DOHH2 (cell line): ENCODE measurements at regions not wholly inside any gene's neighbourhood (a gene's known extent, or its start where the extent isn't known, plus 50 kb on each side); places are given as distances from the start of the nearest gene placed in this dataset.
"Not testable (repeated sequence)": the region's sequence is repeated elsewhere in the genome, so short reads cannot be mapped to it uniquely, and the experiment has no call there.

Experiments
- H3F3A ChIP-seq: fragments of 200-600 bp; sonication (generic), shearing (Covaris generic); 2 replicates; pipeline ENCODE4 v1.6.0; 2016; ENCODE audit warnings: antibody characterized with exemption, mild to moderate bottlenecking; ENCODE audit not compliant: control insufficient read depth, insufficient read depth
- H3K27ac ChIP-seq: fragments of 200-600 bp; sonication (generic); 2 replicates; pipeline ENCODE4 v1.5.1; 2014; ENCODE audit warnings: low read depth, mild to moderate bottlenecking, low read length, moderate library complexity
- H3K27me3 ChIP-seq: fragments of 200-600 bp; sonication (generic); 2 replicates; pipeline ENCODE4 v1.6.1; 2014; ENCODE audit warnings: mild to moderate bottlenecking, low read length, mixed read lengths; ENCODE audit not compliant: control insufficient read depth
- H3K36me3 ChIP-seq: fragments of 200-600 bp; sonication (generic); 2 replicates; pipeline ENCODE4 v1.6.1; 2014; ENCODE audit warnings: mild to moderate bottlenecking, low read length, moderate library complexity, mixed read lengths; ENCODE audit not compliant: control insufficient read depth
- H3K4me1 ChIP-seq: fragments of 200-600 bp; sonication (generic); 2 replicates; pipeline ENCODE4 v1.6.1; 2014; ENCODE audit warnings: mild to moderate bottlenecking, low read length, mixed read lengths; ENCODE audit not compliant: control insufficient read depth
- H3K4me2 ChIP-seq: fragments of 200-600 bp; sonication (generic); 2 replicates; pipeline ENCODE4 v1.6.0; 2014; ENCODE audit warnings: mild to moderate bottlenecking, low read length, moderate library complexity
- H3K4me3 ChIP-seq: fragments of 200-600 bp; sonication (generic); 2 replicates; pipeline ENCODE4 v1.5.1; 2014; ENCODE audit warnings: mild to moderate bottlenecking, low read length, mixed read lengths
- H3K79me2 ChIP-seq: fragments of 200-600 bp; sonication (generic); 2 replicates; pipeline ENCODE4 v1.6.1; 2014; ENCODE audit warnings: mild to moderate bottlenecking, low read length, mixed read lengths; ENCODE audit not compliant: control insufficient read depth
- H3K9me2 ChIP-seq: fragments of 200-600 bp; sonication (generic); replicated peaks from 2 replicates; pipeline ENCODE4 v1.6.1; 2014; ENCODE audit warnings: mild to moderate bottlenecking, low read length, mixed read lengths; ENCODE audit not compliant: control insufficient read depth
- H3K9me3 ChIP-seq: fragments of 200-600 bp; sonication (generic); 2 replicates; pipeline ENCODE4 v1.6.1; 2014; ENCODE audit warnings: antibody characterized with exemption, low read length, mixed read lengths; ENCODE audit not compliant: control insufficient read depth, insufficient read depth
- H4K20me1 ChIP-seq: fragments of 200-600 bp; sonication (generic); 2 replicates; pipeline ENCODE4 v1.6.0; 2014; ENCODE audit warnings: low read depth, mild to moderate bottlenecking, antibody characterized with exemption, low read length, moderate library complexity; ENCODE audit not compliant: control insufficient read depth, insufficient read depth
- CTCF ChIP-seq: fragments of 200-600 bp; sonication (generic); IDR thresholded peaks from one replicate; pipeline ENCODE4 v1.5.1; 2014; ENCODE audit warnings: antibody characterized with exemption, mild to moderate bottlenecking, low read depth, low read length; ENCODE audit not compliant: poor library complexity, severe bottlenecking
- EZH2phosphoT487 ChIP-seq: fragments of 200-600 bp; sonication (generic); IDR thresholded peaks from 2 replicates; pipeline ENCODE4 v1.6.1; 2017; ENCODE audit warnings: borderline replicate concordance, mild to moderate bottlenecking, antibody characterized with exemption, low read length, moderate library complexity, mixed read lengths

DNA sequence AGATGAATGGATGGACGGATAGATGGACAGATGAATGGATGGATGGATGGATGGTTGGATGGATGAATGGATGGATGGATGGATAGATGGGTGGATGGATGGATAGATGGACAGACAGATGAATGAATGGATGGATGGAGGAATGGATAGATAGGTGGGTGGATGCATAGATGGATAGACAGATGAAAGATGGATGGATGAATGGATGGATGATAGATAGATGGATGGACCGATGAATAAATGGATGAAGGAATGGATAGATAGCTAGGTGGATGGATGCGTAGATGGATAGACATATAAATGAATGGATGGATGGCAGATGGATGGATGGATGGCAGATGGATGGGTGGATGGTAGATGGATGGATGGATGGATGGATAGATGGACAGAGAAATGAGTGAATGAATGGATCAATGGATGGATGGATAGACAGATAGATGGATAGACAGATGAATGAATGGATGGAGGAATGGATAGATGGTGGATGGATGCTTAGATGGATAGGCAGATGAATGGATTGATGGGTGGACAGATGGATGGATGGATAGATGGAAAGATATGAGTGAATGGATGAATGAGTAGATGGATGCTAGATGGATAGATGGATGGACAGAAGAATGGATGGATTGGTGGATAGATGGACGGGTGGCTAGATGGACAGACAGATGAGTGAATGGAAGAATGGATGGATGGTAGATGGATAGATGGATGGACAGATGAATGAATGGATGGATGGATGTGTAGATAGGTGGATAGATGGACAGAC is 167.9 kb downstream of the TRIM43 start:
- Histone ChIP-seq H3K27ac (no peak overlapping the region), H3F3A (no peaks in the 10 kb centered on the region), H3K4me2 (no peak overlapping the region), H3K4me3 (no peak overlapping the region), H3K9me2 (no peaks in the 10 kb centered on the region), H3K79me2 (no peaks in the 10 kb centered on the region), H3K27me3 (no peaks in the 10 kb centered on the region), H3K9me3 (no peaks in the 10 kb centered on the region), H4K20me1 (no peaks in the 10 kb centered on the region), H3K4me1 (no peaks in the 10 kb centered on the region), H3K36me3 (no peaks in the 10 kb centered on the region)
- TF ChIP-seq CTCF: no peak
- TF ChIP-seq EZH2phosphoT487: no peak

DNA sequence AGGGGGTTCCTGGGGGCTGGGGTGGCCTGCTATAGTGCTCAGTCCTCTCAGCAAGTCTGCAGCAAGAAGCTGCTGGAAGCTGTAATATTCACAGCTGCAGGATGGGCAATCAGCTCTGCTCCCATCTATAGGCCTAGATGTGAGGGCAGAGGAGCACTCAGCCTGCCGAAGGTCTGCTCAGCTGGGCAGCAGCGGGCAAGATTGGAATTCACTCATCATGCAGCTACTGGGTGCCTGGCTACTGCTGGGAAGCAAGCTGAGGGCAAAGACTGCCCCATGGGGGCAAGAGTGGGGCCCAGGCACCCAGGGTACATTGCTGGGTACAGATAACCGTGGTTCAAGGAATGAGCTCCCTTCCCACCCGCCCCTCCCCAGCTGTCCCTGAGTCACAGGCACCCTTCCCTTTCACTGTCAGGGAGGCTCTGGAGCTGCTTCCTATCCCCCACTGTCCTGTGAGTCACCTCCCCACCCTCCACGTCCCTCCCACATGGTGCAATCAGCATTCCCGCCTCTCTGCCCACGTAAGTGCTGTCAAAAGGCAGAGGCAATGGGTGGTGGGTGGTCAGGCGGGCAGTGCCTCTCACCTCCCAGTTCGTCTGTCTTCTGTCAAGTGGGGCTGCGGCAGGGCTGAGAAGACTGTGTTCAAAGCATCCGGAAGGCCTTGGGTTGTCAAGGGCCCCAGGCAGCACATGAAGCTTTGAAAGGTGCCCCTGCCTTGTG is 169.2 kb downstream of the TRIM43 start:
- no peak overlapping the region for H3K4me2 ChIP-seq

DNA sequence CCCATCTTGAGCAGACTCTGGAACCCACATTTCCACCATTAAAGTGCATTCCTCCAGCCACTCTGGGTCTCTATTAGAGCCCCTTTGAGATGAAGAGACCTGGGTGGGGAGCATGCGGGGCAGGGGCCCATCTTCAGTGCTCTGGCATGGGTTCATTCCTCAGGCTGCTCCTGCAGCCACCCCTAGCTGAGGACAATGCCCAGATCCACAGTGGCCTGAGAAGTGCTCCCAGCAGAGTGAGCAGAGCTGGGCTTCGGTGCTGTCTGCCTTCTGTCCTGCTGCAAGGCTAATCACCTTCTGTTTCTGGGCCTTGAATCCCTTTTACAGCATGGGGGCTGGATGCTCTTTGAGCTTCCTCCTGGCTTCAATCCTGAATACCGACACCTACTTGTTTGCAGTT is 169.8 kb downstream of the TRIM43 start:
- no peaks in the 10 kb centered on the region for H3K79me2 ChIP-seq
- H3K4me2 ChIP-seq: no peak overlapping the region
- no peaks in the 10 kb centered on the region for H3F3A ChIP-seq
- H3K4me1 ChIP-seq: no peaks in the 10 kb centered on the region
- H3K9me3 ChIP-seq: no peaks in the 10 kb centered on the region
- H3K36me3 ChIP-seq: no peaks in the 10 kb centered on the region
- no peak overlapping the region for H3K27ac ChIP-seq
- H3K9me2 ChIP-seq: no peaks in the 10 kb centered on the region
- H4K20me1 ChIP-seq: no peaks in the 10 kb centered on the region
- TF ChIP-seq EZH2phosphoT487 (no peak), CTCF (no peak)
- no peak overlapping the region for H3K4me3 ChIP-seq
- no peaks in the 10 kb centered on the region for H3K27me3 ChIP-seq

More for the DNA sequence above, 169.2 kb downstream of the TRIM43 start:
- Histone ChIP-seq H3K9me2 (no peaks in the 10 kb centered on the region), H3K27ac (no peak overlapping the region), H3K79me2 (no peaks in the 10 kb centered on the region), H3K36me3 (no peaks in the 10 kb centered on the region), H3K4me1 (no peaks in the 10 kb centered on the region), H3K27me3 (no peaks in the 10 kb centered on the region), H3K4me3 (no peak overlapping the region), H4K20me1 (no peaks in the 10 kb centered on the region), H3K9me3 (no peaks in the 10 kb centered on the region), H3F3A (no peaks in the 10 kb centered on the region)
- no peak for TF ChIP-seq CTCF
- TF ChIP-seq EZH2phosphoT487: no peak

DNA sequence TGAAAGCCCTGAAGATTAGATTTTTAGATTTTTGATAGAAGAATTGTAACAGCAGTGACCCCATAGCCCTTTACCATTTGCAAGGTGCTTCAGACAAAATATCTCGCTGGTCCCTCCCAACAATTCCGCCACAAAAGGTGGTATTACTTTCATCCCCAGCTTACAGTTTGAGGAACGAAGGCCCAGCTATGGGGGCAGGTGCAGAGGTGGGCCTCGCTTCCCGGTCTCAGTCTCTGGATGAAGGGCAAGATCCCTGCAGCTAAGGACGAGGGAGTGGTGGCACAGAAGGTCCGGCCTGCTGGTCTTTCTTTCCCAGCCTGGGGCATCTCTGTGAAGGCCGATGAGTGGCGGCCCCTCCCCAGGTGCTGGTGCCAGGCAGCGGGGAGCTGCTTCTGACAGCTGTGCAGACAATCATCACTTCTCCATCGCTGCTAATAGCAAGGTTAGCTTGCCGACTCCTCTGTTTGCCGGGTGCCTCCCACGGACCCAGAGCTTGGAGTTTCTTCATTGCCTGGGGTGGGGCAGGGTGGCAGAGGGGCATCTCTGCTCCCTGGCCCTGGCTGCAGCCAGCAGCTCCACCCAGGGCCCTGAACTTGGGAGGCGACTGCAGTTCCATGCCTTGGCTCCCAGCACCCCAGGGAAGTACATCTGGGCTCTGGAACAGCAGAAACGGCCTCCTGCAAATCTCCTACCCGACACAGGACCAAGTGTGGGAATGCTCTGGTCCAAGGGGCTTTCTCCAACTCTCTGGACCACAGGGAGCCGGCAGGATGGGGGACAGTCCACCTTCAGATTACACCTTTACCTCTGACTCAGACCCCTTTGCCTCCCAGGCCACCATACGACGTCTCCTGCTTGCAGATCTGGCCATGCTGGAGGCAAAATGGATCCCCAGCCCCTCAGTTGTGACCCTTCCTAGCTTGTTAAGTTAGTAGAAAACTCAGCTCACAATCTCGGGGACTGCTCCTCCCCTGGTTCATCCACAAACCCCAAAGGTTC is 170.5 kb downstream of the TRIM43 start:
- not testable (repeated sequence) for H3K79me2 ChIP-seq, H4K20me1 ChIP-seq, H3K4me3 ChIP-seq, H3K4me2 ChIP-seq, H3K27me3 ChIP-seq, H3K36me3 ChIP-seq, H3K9me2 ChIP-seq, H3K27ac ChIP-seq, H3K9me3 ChIP-seq, H3K4me1 ChIP-seq, H3F3A ChIP-seq

DNA sequence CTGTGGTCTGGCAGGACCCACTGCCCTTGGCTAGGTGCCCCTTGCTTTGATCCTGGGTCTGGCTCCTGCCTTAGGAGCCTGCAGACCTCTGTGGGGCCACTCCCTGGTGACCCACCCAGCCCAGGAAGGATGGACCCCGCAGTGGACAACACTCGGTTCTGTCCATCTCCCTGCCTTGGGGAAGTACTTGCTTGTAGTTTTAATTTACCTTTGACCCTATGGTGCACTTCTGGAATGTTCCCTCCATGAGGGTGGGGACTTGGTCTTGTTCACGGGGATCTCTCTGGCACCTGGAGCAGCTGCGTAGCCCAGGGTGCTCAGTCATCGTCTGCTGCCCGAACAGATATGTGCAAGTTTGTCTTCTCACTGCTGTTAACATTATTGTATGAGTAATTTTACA is 171.3 kb downstream of the TRIM43 start:
- H3K9me2 ChIP-seq, H3K36me3 ChIP-seq, H3K4me1 ChIP-seq, H3F3A ChIP-seq, H3K27me3 ChIP-seq, H3K4me3 ChIP-seq, H3K27ac ChIP-seq, H4K20me1 ChIP-seq, H3K79me2 ChIP-seq, H3K9me3 ChIP-seq, H3K4me2 ChIP-seq: not testable (repeated sequence)
